Neural cell (in vitro differentiated cells): ENCODE measurements at regions not wholly inside any gene's neighbourhood (a gene's known extent, or its start where the extent isn't known, plus 50 kb on each side); places are given as distances from the start of the nearest gene placed in this dataset.

Source experiments
- H2AFZ ChIP-seq: fragments of 200-600, 300-800 bp; sonication (generic), shearing (Covaris generic); 2 replicates; pipeline ENCODE4 v1.6.0; 2014; ENCODE audit warnings: low read depth, mild to moderate bottlenecking, antibody characterized with exemption, low read length, moderate library complexity
- H3F3A ChIP-seq: fragments of 200-600 bp; shearing (Covaris generic); 2 replicates; pipeline ENCODE4 v1.6.1; 2016; ENCODE audit warnings: mild to moderate bottlenecking, moderate library complexity, mixed read lengths, antibody characterized with exemption, low read length; ENCODE audit not compliant: insufficient read depth, poor library complexity, severe bottlenecking
- H3K27ac ChIP-seq: fragments of 200-600, 300-800 bp; sonication (generic), shearing (Covaris generic); 2 replicates; pipeline ENCODE4 v1.5.1; 2014; ENCODE audit warnings: mild to moderate bottlenecking, low read length, moderate library complexity
- H3K27me3 ChIP-seq: fragments of 300-800, 200-600 bp; sonication (generic), shearing (Covaris generic); 2 replicates; pipeline ENCODE4 v1.6.0; 2014; ENCODE audit warnings: mild to moderate bottlenecking, low read depth, low read length, moderate library complexity; ENCODE audit not compliant: insufficient read depth
- H3K36me3 ChIP-seq: fragments of 300-800, 200-600 bp; sonication (generic), shearing (Covaris generic); 2 replicates; pipeline ENCODE4 v1.5.1; 2014; ENCODE audit warnings: mild to moderate bottlenecking, antibody characterized with exemption, low read length, moderate library complexity; ENCODE audit not compliant: insufficient read depth
- H3K4me2 ChIP-seq: fragments of 300-800, 200-600 bp; sonication (generic), shearing (Covaris generic); 2 replicates; pipeline ENCODE4 v1.6.0; 2014; ENCODE audit warnings: mild to moderate bottlenecking, low read length
- H3K4me3 ChIP-seq: fragments of 300-800, 200-600 bp; sonication (generic), shearing (Covaris generic); 2 replicates; pipeline ENCODE4 v1.5.1; 2014; ENCODE audit warnings: mild to moderate bottlenecking, low read length, moderate library complexity
- H3K79me2 ChIP-seq: fragments of 200-600 bp; shearing (Covaris generic); replicated peaks from 2 replicates; pipeline ENCODE4 v1.6.0; 2014; ENCODE audit warnings: mild to moderate bottlenecking, low read length, moderate library complexity; ENCODE audit not compliant: insufficient read depth
- H3K9ac ChIP-seq: fragments of 300-800, 200-600 bp; sonication (generic), shearing (Covaris generic); 2 replicates; pipeline ENCODE4 v1.6.1; 2016; ENCODE audit warnings: mild to moderate bottlenecking, low read length, mixed read lengths
- H3K9me2 ChIP-seq: fragments of 200-600 bp; shearing (Covaris generic); 2 replicates; pipeline ENCODE4 v1.6.1; 2016; ENCODE audit warnings: mild to moderate bottlenecking, low read length, mixed read lengths; ENCODE audit not compliant: insufficient read depth
- H3K9me3 ChIP-seq: fragments of 200-600, 300-800 bp; sonication (generic), shearing (Covaris generic); 2 replicates; pipeline ENCODE4 v1.6.1; 2016; ENCODE audit warnings: mild to moderate bottlenecking, mixed run types, low read length, moderate library complexity, mixed read lengths
- H4K20me1 ChIP-seq: fragments of 200-600 bp; shearing (Covaris generic); 2 replicates; pipeline ENCODE4 v1.6.1; 2016; ENCODE audit warnings: mild to moderate bottlenecking, mixed run types; ENCODE audit not compliant: insufficient read depth
- EP300 ChIP-seq: fragments of 450-650 bp; conservative IDR thresholded peaks from 2 replicates; pipeline ENCODE4 v1.6.1; 2014; ENCODE audit warnings: antibody characterized with exemption, mild to moderate bottlenecking, moderate library complexity; ENCODE audit not compliant: poor library complexity, severe bottlenecking
- EZH2 ChIP-seq: fragments of 200-600, 300-800 bp; shearing (Covaris generic), sonication (generic); IDR thresholded peaks from 2 replicates; pipeline ENCODE4 v1.6.1; 2014; ENCODE audit warnings: antibody characterized with exemption, low read length, borderline replicate concordance, mild to moderate bottlenecking; ENCODE audit not compliant: insufficient read depth, poor library complexity, severe bottlenecking
- MXI1 ChIP-seq: fragments of 450-650 bp; conservative IDR thresholded peaks from 2 replicates; pipeline ENCODE4 v1.6.1; 2014; ENCODE audit warnings: antibody characterized with exemption, mild to moderate bottlenecking; ENCODE audit not compliant: poor library complexity, severe bottlenecking
- POLR2AphosphoS5 ChIP-seq: IDR thresholded peaks from 2 replicates; pipeline ENCODE4 v1.6.1; 2012
- RAD21 ChIP-seq: fragments of 450-650 bp; conservative IDR thresholded peaks from 2 replicates; pipeline ENCODE4 v1.6.1; 2014; ENCODE audit warnings: antibody characterized with exemption, mild to moderate bottlenecking, moderate library complexity
- SMC3 ChIP-seq: fragments of 450-650 bp; conservative IDR thresholded peaks from 2 replicates; pipeline ENCODE4 v1.6.1; 2014; ENCODE audit warnings: antibody characterized with exemption, mild to moderate bottlenecking, moderate library complexity; ENCODE audit not compliant: poor library complexity
- TF ChIP-seq, protein P1 (sequence below): IDR thresholded peaks from 2 replicates; pipeline ENCODE4 v1.6.1; 2012; ENCODE audit warnings: borderline replicate concordance
- TF ChIP-seq, protein P2 (sequence below): fragments of 450-650 bp; IDR thresholded peaks from 2 replicates; pipeline ENCODE4 v1.5.1; 2014; ENCODE audit warnings: antibody characterized with exemption, mild to moderate bottlenecking, moderate library complexity; ENCODE audit not compliant: poor library complexity, severe bottlenecking

- H3K9me3 ChIP-seq = no peaks in the 10 kb centered on the region
- no peaks in the 10 kb centered on the region for H3K79me2 ChIP-seq
- peak overlapping the region; percentile 3 for H3K4me2 ChIP-seq
- no peaks in the 10 kb centered on the region for H3K27me3 ChIP-seq
- TF ChIP-seq, protein P1, sequence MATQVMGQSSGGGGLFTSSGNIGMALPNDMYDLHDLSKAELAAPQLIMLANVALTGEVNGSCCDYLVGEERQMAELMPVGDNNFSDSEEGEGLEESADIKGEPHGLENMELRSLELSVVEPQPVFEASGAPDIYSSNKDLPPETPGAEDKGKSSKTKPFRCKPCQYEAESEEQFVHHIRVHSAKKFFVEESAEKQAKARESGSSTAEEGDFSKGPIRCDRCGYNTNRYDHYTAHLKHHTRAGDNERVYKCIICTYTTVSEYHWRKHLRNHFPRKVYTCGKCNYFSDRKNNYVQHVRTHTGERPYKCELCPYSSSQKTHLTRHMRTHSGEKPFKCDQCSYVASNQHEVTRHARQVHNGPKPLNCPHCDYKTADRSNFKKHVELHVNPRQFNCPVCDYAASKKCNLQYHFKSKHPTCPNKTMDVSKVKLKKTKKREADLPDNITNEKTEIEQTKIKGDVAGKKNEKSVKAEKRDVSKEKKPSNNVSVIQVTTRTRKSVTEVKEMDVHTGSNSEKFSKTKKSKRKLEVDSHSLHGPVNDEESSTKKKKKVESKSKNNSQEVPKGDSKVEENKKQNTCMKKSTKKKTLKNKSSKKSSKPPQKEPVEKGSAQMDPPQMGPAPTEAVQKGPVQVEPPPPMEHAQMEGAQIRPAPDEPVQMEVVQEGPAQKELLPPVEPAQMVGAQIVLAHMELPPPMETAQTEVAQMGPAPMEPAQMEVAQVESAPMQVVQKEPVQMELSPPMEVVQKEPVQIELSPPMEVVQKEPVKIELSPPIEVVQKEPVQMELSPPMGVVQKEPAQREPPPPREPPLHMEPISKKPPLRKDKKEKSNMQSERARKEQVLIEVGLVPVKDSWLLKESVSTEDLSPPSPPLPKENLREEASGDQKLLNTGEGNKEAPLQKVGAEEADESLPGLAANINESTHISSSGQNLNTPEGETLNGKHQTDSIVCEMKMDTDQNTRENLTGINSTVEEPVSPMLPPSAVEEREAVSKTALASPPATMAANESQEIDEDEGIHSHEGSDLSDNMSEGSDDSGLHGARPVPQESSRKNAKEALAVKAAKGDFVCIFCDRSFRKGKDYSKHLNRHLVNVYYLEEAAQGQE = peak; percentile 47
- TF ChIP-seq EZH2 = no peak
- peak; percentile 97 for TF ChIP-seq EP300
- peak; percentile 71 for TF ChIP-seq POLR2AphosphoS5
- TF ChIP-seq, protein P2, sequence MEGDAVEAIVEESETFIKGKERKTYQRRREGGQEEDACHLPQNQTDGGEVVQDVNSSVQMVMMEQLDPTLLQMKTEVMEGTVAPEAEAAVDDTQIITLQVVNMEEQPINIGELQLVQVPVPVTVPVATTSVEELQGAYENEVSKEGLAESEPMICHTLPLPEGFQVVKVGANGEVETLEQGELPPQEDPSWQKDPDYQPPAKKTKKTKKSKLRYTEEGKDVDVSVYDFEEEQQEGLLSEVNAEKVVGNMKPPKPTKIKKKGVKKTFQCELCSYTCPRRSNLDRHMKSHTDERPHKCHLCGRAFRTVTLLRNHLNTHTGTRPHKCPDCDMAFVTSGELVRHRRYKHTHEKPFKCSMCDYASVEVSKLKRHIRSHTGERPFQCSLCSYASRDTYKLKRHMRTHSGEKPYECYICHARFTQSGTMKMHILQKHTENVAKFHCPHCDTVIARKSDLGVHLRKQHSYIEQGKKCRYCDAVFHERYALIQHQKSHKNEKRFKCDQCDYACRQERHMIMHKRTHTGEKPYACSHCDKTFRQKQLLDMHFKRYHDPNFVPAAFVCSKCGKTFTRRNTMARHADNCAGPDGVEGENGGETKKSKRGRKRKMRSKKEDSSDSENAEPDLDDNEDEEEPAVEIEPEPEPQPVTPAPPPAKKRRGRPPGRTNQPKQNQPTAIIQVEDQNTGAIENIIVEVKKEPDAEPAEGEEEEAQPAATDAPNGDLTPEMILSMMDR = no peak
- peak overlapping the region; percentile 85 for H3K27ac ChIP-seq
- H2AFZ ChIP-seq = no peak overlapping the region
- H3K4me3 ChIP-seq = peak overlapping the region; percentile 3
- H3K36me3 ChIP-seq = no peaks in the 10 kb centered on the region
- no peaks in the 10 kb centered on the region for H3F3A ChIP-seq
- no peaks in the 10 kb centered on the region for H4K20me1 ChIP-seq
- H3K9ac ChIP-seq = peak overlapping the region; percentile 10
- no peaks in the 10 kb centered on the region for H3K9me2 ChIP-seq
Observed at GRCh38 chr11:113534625-113535024, 59.4 kb upstream of the DRD2 start.

GRCh38 chr11:113533425-113533698, 58.2 kb upstream of the DRD2 start:
- Histone ChIP-seq H2AFZ (no peak overlapping the region), H3K79me2 (no peaks in the 10 kb centered on the region), H3K36me3 (no peaks in the 10 kb centered on the region), H3F3A (no peaks in the 10 kb centered on the region), H3K9ac (no peak overlapping the region), H3K4me2 (no peak overlapping the region), H3K9me2 (no peaks in the 10 kb centered on the region), H3K9me3 (no peaks in the 10 kb centered on the region), H3K27me3 (no peaks in the 10 kb centered on the region), H4K20me1 (no peaks in the 10 kb centered on the region), H3K27ac (peak overlapping the region; percentile 23), H3K4me3 (no peak overlapping the region)
- TF ChIP-seq SMC3 (no peak), POLR2AphosphoS5 (no peak), EZH2 (no peak), MXI1 (no peak), RAD21 (no peak)
- TF ChIP-seq, protein P2 = no peak
- TF ChIP-seq, protein P1 = no peak
